ENCODE measurements at regions not wholly inside any gene's neighbourhood (a gene's known extent, or its start where the extent isn't known, plus 50 kb on each side); places are given as distances from the start of the nearest gene placed in this dataset.

DNA sequence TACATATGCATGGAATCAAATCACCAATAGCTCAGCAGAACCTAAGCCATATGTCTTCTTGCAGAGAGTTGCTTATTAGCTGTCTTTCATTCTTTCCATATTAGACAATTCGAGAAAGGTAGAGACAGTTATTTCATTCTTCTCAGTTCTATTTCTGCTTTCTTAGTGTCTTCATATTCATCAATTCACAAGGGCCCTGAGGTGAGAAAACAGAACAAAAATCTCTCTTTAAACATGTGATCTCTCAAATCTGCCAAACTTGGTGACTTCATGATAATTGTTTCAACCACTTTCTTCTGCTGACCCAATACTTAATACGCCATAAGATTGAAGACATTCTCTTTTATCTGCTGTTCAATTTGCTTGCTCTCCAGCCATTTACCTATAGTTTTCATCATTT is 229.7 kb upstream of the MARCKS start:
- no peak overlapping the region for H2AFZ ChIP-seq
- no peaks in the 10 kb centered on the region for H3K36me3 ChIP-seq (ENCODE audit: control insufficient read depth, insufficient read depth, low read length)
- H3K4me1 ChIP-seq: no peaks in the 10 kb centered on the region

DNA sequence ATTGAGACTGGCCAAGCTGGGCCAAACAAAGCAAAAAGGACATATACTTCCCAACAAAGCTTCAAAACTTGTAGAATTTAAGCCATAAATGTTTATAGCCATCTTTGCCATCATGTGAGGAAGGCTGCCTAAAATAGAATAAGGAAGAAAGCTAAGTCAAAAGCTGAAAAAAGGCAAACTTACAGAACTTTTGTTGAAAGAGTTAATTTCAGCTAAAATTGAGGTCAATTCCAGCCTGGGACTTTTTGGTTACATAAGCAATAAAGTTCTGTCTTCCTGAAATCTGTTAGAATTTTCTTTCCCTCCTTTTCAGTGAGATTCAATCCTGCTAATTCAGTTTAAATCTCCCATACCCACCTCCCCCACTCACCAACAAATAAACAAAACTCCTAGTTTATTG is 227.9 kb upstream of the MARCKS start:
- Histone ChIP-seq H3K9me3 (ENCODE audit: control insufficient read depth, low read length) (no peaks in the 10 kb centered on the region), H3K4me2 (ENCODE audit: low read length) (no peak overlapping the region), H3K4me1 (no peaks in the 10 kb centered on the region), H3K36me3 (ENCODE audit: control insufficient read depth, insufficient read depth, low read length) (no peaks in the 10 kb centered on the region), H3K4me3 (ENCODE audit: low read depth, low read length) (no peak overlapping the region), H3K27me3 (ENCODE audit: control insufficient read depth, insufficient read depth, low read length) (no peaks in the 10 kb centered on the region), H3K79me2 (no peaks in the 10 kb centered on the region), H2AFZ (no peak overlapping the region), H3K9ac (no peak overlapping the region), H3K27ac (no peak overlapping the region)
- TF ChIP-seq, protein P1, sequence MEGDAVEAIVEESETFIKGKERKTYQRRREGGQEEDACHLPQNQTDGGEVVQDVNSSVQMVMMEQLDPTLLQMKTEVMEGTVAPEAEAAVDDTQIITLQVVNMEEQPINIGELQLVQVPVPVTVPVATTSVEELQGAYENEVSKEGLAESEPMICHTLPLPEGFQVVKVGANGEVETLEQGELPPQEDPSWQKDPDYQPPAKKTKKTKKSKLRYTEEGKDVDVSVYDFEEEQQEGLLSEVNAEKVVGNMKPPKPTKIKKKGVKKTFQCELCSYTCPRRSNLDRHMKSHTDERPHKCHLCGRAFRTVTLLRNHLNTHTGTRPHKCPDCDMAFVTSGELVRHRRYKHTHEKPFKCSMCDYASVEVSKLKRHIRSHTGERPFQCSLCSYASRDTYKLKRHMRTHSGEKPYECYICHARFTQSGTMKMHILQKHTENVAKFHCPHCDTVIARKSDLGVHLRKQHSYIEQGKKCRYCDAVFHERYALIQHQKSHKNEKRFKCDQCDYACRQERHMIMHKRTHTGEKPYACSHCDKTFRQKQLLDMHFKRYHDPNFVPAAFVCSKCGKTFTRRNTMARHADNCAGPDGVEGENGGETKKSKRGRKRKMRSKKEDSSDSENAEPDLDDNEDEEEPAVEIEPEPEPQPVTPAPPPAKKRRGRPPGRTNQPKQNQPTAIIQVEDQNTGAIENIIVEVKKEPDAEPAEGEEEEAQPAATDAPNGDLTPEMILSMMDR (IDR thresholded peaks at IDR 0.05): no peak

More for the DNA sequence above, 229.7 kb upstream of the MARCKS start:
- TF ChIP-seq, protein P1 (IDR thresholded peaks at IDR 0.05): no peak
- Histone ChIP-seq H3K27ac (no peak overlapping the region), H3K79me2 (no peaks in the 10 kb centered on the region), H3K9me3 (ENCODE audit: control insufficient read depth, low read length) (no peaks in the 10 kb centered on the region), H3K9ac (no peak overlapping the region), H3K27me3 (ENCODE audit: control insufficient read depth, insufficient read depth, low read length) (no peaks in the 10 kb centered on the region), H3K4me3 (ENCODE audit: low read depth, low read length) (no peak overlapping the region), H3K4me2 (ENCODE audit: low read length) (no peak overlapping the region)

DNA sequence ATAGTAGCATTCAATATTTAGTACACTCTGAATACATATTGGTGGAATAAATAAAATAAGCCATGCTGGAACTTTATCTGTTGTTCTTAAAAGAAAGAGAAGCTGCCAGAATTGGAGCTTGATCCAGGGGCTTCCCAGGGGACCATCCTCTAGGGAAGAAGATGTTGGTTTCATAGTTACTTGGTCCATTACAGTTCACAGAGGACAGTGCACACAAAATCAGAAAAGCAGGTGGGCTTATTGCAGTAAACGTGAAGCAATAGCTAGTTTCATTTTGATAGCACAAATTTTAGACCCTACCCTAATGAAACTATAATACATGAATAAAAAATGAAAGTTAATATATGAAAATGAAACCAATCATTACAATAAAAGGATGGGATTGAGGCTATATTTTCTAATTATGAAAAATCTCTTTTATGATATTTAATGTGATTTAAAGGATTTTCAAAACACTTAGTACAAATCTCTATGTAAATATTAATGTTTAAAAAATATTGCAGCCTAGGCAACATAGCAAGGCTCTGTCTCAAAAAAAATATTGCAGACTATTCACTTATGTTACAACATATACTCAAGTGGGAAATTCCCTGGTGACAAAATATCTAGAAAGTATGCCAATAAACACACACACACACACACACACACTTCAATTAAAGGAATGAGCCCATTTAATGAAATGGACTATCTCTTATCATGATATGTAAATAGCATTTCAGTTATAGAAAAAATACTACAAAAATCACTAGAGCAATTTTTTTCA is 227.0 kb upstream of the MARCKS start:
- H3K27me3 ChIP-seq (ENCODE audit: control insufficient read depth, insufficient read depth, low read length): no peaks in the 10 kb centered on the region
- H3K27ac ChIP-seq: no peak overlapping the region
- no peak overlapping the region for H3K4me2 ChIP-seq (ENCODE audit: low read length)
- no peaks in the 10 kb centered on the region for H3K4me1 ChIP-seq
- TF ChIP-seq, protein P1 (IDR thresholded peaks at IDR 0.05): no peak
- H3K36me3 ChIP-seq (ENCODE audit: control insufficient read depth, insufficient read depth, low read length): no peaks in the 10 kb centered on the region
- no peak overlapping the region for H3K9ac ChIP-seq
- H3K4me3 ChIP-seq (ENCODE audit: low read depth, low read length): no peak overlapping the region
- H3K9me3 ChIP-seq (ENCODE audit: control insufficient read depth, low read length): no peaks in the 10 kb centered on the region
- no peaks in the 10 kb centered on the region for H3K79me2 ChIP-seq
- H2AFZ ChIP-seq: no peak overlapping the region

DNA sequence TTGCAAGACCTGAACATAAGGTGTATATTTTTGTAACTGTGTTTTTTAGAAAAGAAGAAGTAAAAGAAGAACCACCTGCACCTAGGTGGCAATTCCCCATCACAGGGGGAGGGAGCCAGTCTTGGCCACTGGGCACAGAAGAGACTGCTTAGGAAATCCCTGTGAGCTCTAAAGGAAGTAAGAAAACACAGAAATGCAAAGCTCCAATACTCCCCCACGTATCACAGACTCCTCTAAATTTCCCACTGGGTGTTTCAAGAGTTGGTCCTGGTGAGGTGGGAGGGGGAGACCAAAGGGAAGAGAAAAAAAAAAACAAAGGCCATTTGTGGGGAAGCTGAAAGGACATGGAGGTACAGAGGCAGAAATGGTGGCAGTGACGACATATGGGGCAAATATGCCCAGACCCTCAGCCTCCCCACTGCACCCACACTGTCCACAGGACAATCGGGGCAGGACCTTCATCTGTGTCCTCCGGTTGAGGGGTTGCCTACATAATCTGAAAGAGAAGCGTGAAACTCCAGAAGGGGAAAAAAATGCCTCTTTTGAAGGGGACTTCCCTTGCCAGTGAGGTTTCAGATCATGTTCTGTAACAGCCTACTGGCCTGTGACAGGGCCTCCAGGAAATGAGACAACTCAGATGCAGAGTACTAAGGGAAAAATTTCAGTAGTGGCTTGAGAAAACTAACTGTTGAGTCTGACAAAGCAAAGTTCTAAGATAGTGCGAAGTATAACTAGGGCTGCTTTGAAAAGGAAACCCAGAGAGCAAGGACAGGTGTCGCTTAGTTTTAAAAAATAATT is 226.2 kb upstream of the MARCKS start:
- H3K27ac ChIP-seq: no peak overlapping the region
- H3K4me2 ChIP-seq (ENCODE audit: low read length): no peak overlapping the region
- H3K27me3 ChIP-seq (ENCODE audit: control insufficient read depth, insufficient read depth, low read length): no peaks in the 10 kb centered on the region
- H3K4me1 ChIP-seq: no peaks in the 10 kb centered on the region
- H3K36me3 ChIP-seq (ENCODE audit: control insufficient read depth, insufficient read depth, low read length): no peaks in the 10 kb centered on the region
- H3K4me3 ChIP-seq (ENCODE audit: low read depth, low read length): no peak overlapping the region
- TF ChIP-seq, protein P1 (IDR thresholded peaks at IDR 0.05): no peak
- no peaks in the 10 kb centered on the region for H3K79me2 ChIP-seq
- H3K9ac ChIP-seq: no peak overlapping the region
- no peak overlapping the region for H2AFZ ChIP-seq
- H3K9me3 ChIP-seq (ENCODE audit: control insufficient read depth, low read length): no peaks in the 10 kb centered on the region
